ENCODE measurements at regions not wholly inside any gene's neighbourhood (a gene's known extent, or its start where the extent isn't known, plus 50 kb on each side); places are given as distances from the start of the nearest gene placed in this dataset.

- Histone ChIP-seq H3K9me3 (replicated peaks; ENCODE audit: control insufficient read depth, insufficient read depth, low read depth, low read length) (no peaks in the 10 kb centered on the region), H3K4me3 (no peak overlapping the region), H3K79me2 (ENCODE audit: control insufficient read depth, insufficient read depth, low read length) (no peaks in the 10 kb centered on the region), H3K4me2 (ENCODE audit: insufficient read depth, low read length) (no peak overlapping the region), H4K20me1 (replicated peaks; ENCODE audit: control insufficient read depth, insufficient read depth, low read length) (no peaks in the 10 kb centered on the region), H2AFZ (ENCODE audit: low read depth, low read length) (no peak overlapping the region), H3K9me1 (ENCODE audit: control insufficient read depth, insufficient read depth, low read length) (no peaks in the 10 kb centered on the region), H3K9ac (ENCODE audit: insufficient read depth in 1 of 2, low read depth in 2 of 2, low read length in 2 of 2) (no peak overlapping the region), H3K4me1 (replicated peaks in 1 of 2; ENCODE audit: control insufficient read depth in 2 of 2, insufficient read depth in 2 of 2, low read length in 2 of 2) (peaks cover 0 to 11% of the 10 kb centered on the region in 2 experiments; a peak in 4 of 5 replicates), H3K36me3 (ENCODE audit: control insufficient read depth, insufficient read depth, low read length) (no peaks in the 10 kb centered on the region), H3K27me3 (ENCODE audit: control insufficient read depth in 2 of 2, insufficient read depth in 2 of 2, low read length in 2 of 2) (no peaks in the 10 kb centered on the region), H3K27ac (ENCODE audit: extremely low read depth, low read depth, low read length) (no peak overlapping the region)
- intact Hi-C loops (cut with micrococcal nuclease): no loop called here
- in situ Hi-C loops (cut with MboI): no loop called here
- 0% methylated on average over 1 of the region's 6 CpGs for WGBS (ENCODE audit: insufficient coverage, low coverage, missing lambda C conversion rate)
- ChIA-PET CTCF (ENCODE audit: low intra/inter-chr PET ratio) (no interaction called here), POLR2A (no interaction called here)
- BruUV-seq (replicated peaks): no TSS peak
- DNase-seq (ENCODE audit: extremely low read depth in 1 of 4, low spot score in 3 of 4): no peak
- FAIRE-seq: no peak
- TF ChIP-seq L3MBTL2 (IDR thresholded peaks at IDR 0.05): peak; percentile 89
- TF ChIP-seq IFI16 (CRISPR knock-in tag; IDR thresholded peaks at IDR 0.05): no peak
- no peak for TF ChIP-seq RBM14 (IDR thresholded peaks at IDR 0.05; ENCODE audit: borderline replicate concordance, insufficient read depth, low read depth, low read length)
- peak; percentile 82 for TF ChIP-seq MGA (IDR thresholded peaks at IDR 0.05)
- ATAC-seq: no peak
Measured at GRCh38 chr6:84551797-84552196, 212.6 kb downstream of the TBX18 start.

All from K562 (cell line).